DND-41 (cell line): ENCODE measurements at regions not wholly inside any gene's neighbourhood (a gene's known extent, or its start where the extent isn't known, plus 50 kb on each side); places are given as distances from the start of the nearest gene placed in this dataset.

Source experiments
- ATAC-seq: fragments of 200-7000 bp; cut with Tn5 transposase; 3 replicates; pipeline ENCODE4 v1.9.1; 2021; ENCODE audit warnings: low read depth; ENCODE audit not compliant: insufficient read depth
- DNase-seq: peaks from one replicate; pipeline ENCODE4 v3.0.0-alpha.2; 2020
- H2AFZ ChIP-seq: 2 replicates; pipeline ENCODE4 v1.6.0; 2012; ENCODE audit warnings: low read depth, low read length
- H3K27ac ChIP-seq: 2 replicates; pipeline ENCODE4 v1.5.1; 2012; ENCODE audit warnings: low read length, inconsistent platforms
- H3K27me3 ChIP-seq: fragments of 200-600 bp; sonication (generic); 2 replicates; pipeline ENCODE4 v1.6.0; 2012; ENCODE audit warnings: low read length, mild to moderate bottlenecking, inconsistent platforms; ENCODE audit not compliant: insufficient read depth, poor library complexity
- H3K36me3 ChIP-seq: 2 replicates; pipeline ENCODE4 v1.5.1; 2012; ENCODE audit warnings: low read length, inconsistent platforms; ENCODE audit not compliant: insufficient read depth
- H3K4me1 ChIP-seq: 2 replicates; pipeline ENCODE4 v1.5.1; 2012; ENCODE audit warnings: mild to moderate bottlenecking, low read length; ENCODE audit not compliant: insufficient read depth
- H3K4me2 ChIP-seq: 2 replicates; pipeline ENCODE4 v1.6.0; 2012; ENCODE audit warnings: mild to moderate bottlenecking, moderate library complexity, low read length, inconsistent platforms; ENCODE audit not compliant: insufficient read depth
- H3K4me3 ChIP-seq, 2 experiments: fragments of 200-600 bp in 1 of 2; shearing (Covaris generic) in 1 of 2; 2 replicates each; pipeline ENCODE4 v1.5.1; 2012 to 2016; ENCODE audit warnings: inconsistent platforms in 2 of 2, low read length in 2 of 2, mild to moderate bottlenecking in 2 of 2, low read depth in 1 of 2, moderate library complexity in 1 of 2
- H3K79me2 ChIP-seq: 2 replicates; pipeline ENCODE4 v1.6.0; 2012; ENCODE audit warnings: low read length, inconsistent platforms; ENCODE audit not compliant: insufficient read depth
- H3K9ac ChIP-seq: 2 replicates; pipeline ENCODE4 v1.6.0; 2012; ENCODE audit warnings: low read depth, mild to moderate bottlenecking, inconsistent platforms, low read length, moderate library complexity
- H3K9me3 ChIP-seq: 2 replicates; pipeline ENCODE4 v1.5.1; 2012; ENCODE audit warnings: low read length, moderate library complexity, mild to moderate bottlenecking, inconsistent platforms; ENCODE audit not compliant: insufficient read depth, severe bottlenecking
- H4K20me1 ChIP-seq: 2 replicates; pipeline ENCODE4 v1.6.0; 2012; ENCODE audit warnings: low read length; ENCODE audit not compliant: insufficient read depth
- EZH2 ChIP-seq: IDR thresholded peaks from 3 replicates; pipeline ENCODE4 v1.6.1; 2012; ENCODE audit warnings: borderline replicate concordance, low read depth, mild to moderate bottlenecking, moderate library complexity, low read length, inconsistent platforms; ENCODE audit not compliant: severe bottlenecking
- TF ChIP-seq, protein P1 (sequence below): IDR thresholded peaks from 2 replicates; pipeline ENCODE4 v1.5.1; 2012; ENCODE audit warnings: borderline replicate concordance, low read length, moderate library complexity, mild to moderate bottlenecking; ENCODE audit not compliant: poor library complexity, severe bottlenecking; ENCODE audit errors: extremely low read depth

DNA sequence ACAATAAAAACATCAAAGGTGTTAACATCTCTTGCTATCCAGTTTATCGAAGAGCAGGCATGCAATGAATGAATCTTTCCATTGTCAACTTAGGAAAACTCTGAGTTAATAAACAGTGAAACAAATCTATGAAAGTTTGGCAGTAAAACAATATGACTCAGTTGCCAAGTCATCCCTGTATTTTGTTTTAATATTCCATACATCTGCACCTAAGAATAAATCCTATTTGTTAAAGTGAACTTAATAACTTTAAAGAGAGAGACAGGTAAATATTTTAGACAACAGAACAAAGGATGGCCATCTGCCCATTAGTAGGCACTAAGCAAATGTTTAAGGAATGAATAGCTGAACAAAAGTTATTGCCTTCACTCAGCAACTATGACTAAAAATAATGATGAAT, 700.5 kb upstream of the CELF2 start:
- no peak overlapping the region for H2AFZ ChIP-seq
- DNase-seq, result no peak
- no peak for ATAC-seq
- no peak overlapping the region for H3K9ac ChIP-seq
- H3K79me2 ChIP-seq, result no peaks in the 10 kb centered on the region
- H3K27ac ChIP-seq, result no peak overlapping the region
- H4K20me1 ChIP-seq, result no peaks in the 10 kb centered on the region
- no peak overlapping the region for H3K4me2 ChIP-seq
- no peaks in the 10 kb centered on the region for H3K4me1 ChIP-seq
- no peak overlapping the region for H3K4me3 ChIP-seq
- TF ChIP-seq, protein P1, sequence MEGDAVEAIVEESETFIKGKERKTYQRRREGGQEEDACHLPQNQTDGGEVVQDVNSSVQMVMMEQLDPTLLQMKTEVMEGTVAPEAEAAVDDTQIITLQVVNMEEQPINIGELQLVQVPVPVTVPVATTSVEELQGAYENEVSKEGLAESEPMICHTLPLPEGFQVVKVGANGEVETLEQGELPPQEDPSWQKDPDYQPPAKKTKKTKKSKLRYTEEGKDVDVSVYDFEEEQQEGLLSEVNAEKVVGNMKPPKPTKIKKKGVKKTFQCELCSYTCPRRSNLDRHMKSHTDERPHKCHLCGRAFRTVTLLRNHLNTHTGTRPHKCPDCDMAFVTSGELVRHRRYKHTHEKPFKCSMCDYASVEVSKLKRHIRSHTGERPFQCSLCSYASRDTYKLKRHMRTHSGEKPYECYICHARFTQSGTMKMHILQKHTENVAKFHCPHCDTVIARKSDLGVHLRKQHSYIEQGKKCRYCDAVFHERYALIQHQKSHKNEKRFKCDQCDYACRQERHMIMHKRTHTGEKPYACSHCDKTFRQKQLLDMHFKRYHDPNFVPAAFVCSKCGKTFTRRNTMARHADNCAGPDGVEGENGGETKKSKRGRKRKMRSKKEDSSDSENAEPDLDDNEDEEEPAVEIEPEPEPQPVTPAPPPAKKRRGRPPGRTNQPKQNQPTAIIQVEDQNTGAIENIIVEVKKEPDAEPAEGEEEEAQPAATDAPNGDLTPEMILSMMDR, result no peak
- no peak for TF ChIP-seq EZH2
- no peaks in the 10 kb centered on the region for H3K9me3 ChIP-seq
- H3K36me3 ChIP-seq, result no peaks in the 10 kb centered on the region
- no peaks in the 10 kb centered on the region for H3K27me3 ChIP-seq

DNA sequence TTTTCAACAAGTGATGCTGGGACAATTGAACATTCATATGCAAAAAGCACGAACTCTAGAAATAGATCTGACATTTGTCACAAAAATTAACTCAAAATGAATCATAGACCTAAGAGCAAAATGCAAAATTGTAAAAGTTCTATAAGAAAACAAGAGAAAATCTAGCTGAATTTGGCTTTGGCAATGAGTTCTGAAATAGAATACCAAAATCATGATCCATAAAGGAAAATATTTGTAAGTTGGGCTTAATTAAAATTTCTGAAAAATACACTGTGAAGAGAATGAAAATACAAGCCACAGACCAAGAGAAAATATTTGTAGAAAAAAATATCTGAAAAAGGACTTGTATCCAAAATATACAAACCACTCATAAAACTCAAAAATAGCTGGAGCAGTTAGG, 698.8 kb upstream of the CELF2 start:
- Histone ChIP-seq H3K9me3 (no peaks in the 10 kb centered on the region), H3K36me3 (no peaks in the 10 kb centered on the region), H3K4me1 (no peaks in the 10 kb centered on the region), H3K9ac (no peak overlapping the region), H3K4me2 (no peak overlapping the region), H3K27ac (no peak overlapping the region), H4K20me1 (no peaks in the 10 kb centered on the region), H3K27me3 (no peaks in the 10 kb centered on the region), H2AFZ (no peak overlapping the region), H3K79me2 (no peaks in the 10 kb centered on the region), H3K4me3 (no peak overlapping the region)
- DNase-seq, result no peak
- TF ChIP-seq, protein P1, result no peak
- no peak for TF ChIP-seq EZH2
- ATAC-seq, result no peak

DNA sequence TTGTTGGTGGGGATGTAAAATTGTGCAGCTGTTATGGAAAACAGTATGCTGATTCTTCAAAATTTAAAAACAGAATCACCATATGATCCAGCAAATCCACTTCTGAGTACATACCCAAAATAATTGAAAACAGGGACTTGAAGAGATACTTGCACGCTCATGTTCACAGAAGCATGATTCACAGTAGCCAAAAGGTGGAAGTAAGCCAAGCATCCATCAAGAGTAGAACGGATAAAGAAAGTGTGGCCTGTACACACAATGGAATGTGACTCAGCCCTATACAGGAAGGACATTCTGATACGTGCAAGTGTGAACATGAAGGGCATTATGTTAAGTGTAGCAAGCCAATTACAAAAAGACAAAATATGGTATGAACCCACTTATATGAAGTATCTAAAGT, 696.7 kb upstream of the CELF2 start:
- Histone ChIP-seq H2AFZ (no peak overlapping the region), H3K36me3 (no peaks in the 10 kb centered on the region), H3K4me2 (no peak overlapping the region), H3K27ac (no peak overlapping the region), H3K9me3 (no peaks in the 10 kb centered on the region), H3K79me2 (no peaks in the 10 kb centered on the region), H3K9ac (no peak overlapping the region), H3K4me1 (no peaks in the 10 kb centered on the region), H3K27me3 (no peaks in the 10 kb centered on the region), H4K20me1 (no peaks in the 10 kb centered on the region), H3K4me3 (no peak overlapping the region)
- ATAC-seq (no peak), DNase-seq (no peak)
- TF ChIP-seq, protein P1, result no peak
- no peak for TF ChIP-seq EZH2

DNA sequence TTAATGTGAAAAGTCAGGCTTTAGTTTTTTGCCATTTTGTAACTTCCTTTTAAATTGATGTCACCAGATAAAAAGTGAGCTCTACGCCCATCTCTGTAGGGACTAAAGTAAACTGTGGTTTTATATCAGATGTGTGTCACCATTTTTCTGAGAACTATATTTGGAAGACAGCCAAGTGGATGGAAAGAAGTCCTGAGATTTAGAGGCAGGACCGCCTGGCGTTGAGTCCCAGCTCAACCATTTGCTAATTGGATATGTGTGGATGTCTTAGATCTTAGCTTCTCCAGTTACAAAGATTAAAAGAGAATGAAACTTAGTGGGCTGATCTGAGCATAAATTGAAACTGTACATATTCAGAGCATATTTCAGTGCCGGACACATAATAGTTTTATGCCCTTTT, 691.6 kb upstream of the CELF2 start:
- Histone ChIP-seq H3K9ac (no peak overlapping the region), H3K27me3 (no peaks in the 10 kb centered on the region), H3K4me2 (no peak overlapping the region), H2AFZ (no peak overlapping the region), H3K4me3 (no peak overlapping the region), H3K27ac (no peak overlapping the region), H3K79me2 (no peaks in the 10 kb centered on the region), H4K20me1 (no peaks in the 10 kb centered on the region), H3K36me3 (no peaks in the 10 kb centered on the region), H3K4me1 (no peaks in the 10 kb centered on the region), H3K9me3 (no peaks in the 10 kb centered on the region)
- DNase-seq, result no peak
- TF ChIP-seq, protein P1, result no peak
- no peak for TF ChIP-seq EZH2
- no peak for ATAC-seq
